Left forelimb (tissue), 1 donor: ENCODE measurements at regions not wholly inside any gene's neighbourhood (a gene's known extent, or its start where the extent isn't known, plus 50 kb on each side); places are given as distances from the start of the nearest gene placed in this dataset.
"Not testable (repeated sequence)": the region's sequence is repeated elsewhere in the genome, so short reads cannot be mapped to it uniquely, and the experiment has no call there.

Experiments
- DNase-seq: peaks from one replicate; pipeline ENCODE4 v3.0.0-alpha.2; 2018; ENCODE audit warnings: low spot score

- no peak for DNase-seq
These were observed 59.7 kb downstream of the TEX35 start for GRCh38 chr1:178572604-178573003.

GRCh38 chr1:178573330-178573729, 60.4 kb downstream of the TEX35 start:
- DNase-seq, result no peak

- DNase-seq, result no peak
These were observed 61.4 kb downstream of the TEX35 start for GRCh38 chr1:178574345-178574744.

GRCh38 chr1:178575611-178576361, 62.9 kb downstream of the TEX35 start:
- DNase-seq, result no peak

- no peak for DNase-seq
These were observed 63.9 kb downstream of the TEX35 start for GRCh38 chr1:178576841-178577240.

- no peak for DNase-seq
These were observed 65.0 kb downstream of the TEX35 start for GRCh38 chr1:178577882-178578281.

GRCh38 chr1:178578541-178578940, 65.6 kb downstream of the TEX35 start:
- DNase-seq, result no peak

- DNase-seq, result no peak
These were observed 66.2 kb downstream of the TEX35 start for GRCh38 chr1:178579095-178579494.

- no peak for DNase-seq
These were observed 66.7 kb downstream of the TEX35 start for GRCh38 chr1:178579562-178579961.

GRCh38 chr1:178580096-178580495, 67.2 kb downstream of the TEX35 start:
- no peak for DNase-seq

GRCh38 chr1:178580876-178581275, 68.0 kb downstream of the TEX35 start:
- DNase-seq, result no peak

GRCh38 chr1:178581351-178582303, 68.7 kb downstream of the TEX35 start:
- no peak for DNase-seq

- no peak for DNase-seq
These were observed 74.2 kb downstream of the TEX35 start for GRCh38 chr1:178587096-178587495.

GRCh38 chr1:178587975-178588374, 75.1 kb downstream of the TEX35 start:
- DNase-seq, result no peak

GRCh38 chr1:178589042-178589441, 76.1 kb downstream of the TEX35 start:
- not testable (repeated sequence) for DNase-seq

- DNase-seq, result not testable (repeated sequence)
These were observed 78.9 kb downstream of the TEX35 start for GRCh38 chr1:178591811-178592210.

- no peak for DNase-seq
These were observed 80.6 kb downstream of the TEX35 start for GRCh38 chr1:178593515-178593914.

GRCh38 chr1:178594133-178594532, 81.2 kb downstream of the TEX35 start:
- no peak for DNase-seq

- DNase-seq, result no peak
These were observed 82.6 kb downstream of the TEX35 start for GRCh38 chr1:178595491-178595890.

GRCh38 chr1:178599087-178599486, 86.2 kb downstream of the TEX35 start:
- no peak for DNase-seq

- DNase-seq, result no peak
These were observed 86.8 kb downstream of the TEX35 start for GRCh38 chr1:178599745-178600144.

- no peak for DNase-seq
These were observed 91.0 kb downstream of the TEX35 start for GRCh38 chr1:178603926-178604325.

GRCh38 chr1:178606839-178607238, 93.9 kb downstream of the TEX35 start:
- DNase-seq, result no peak
